ENCODE measurements at regions not wholly inside any gene's neighbourhood (a gene's known extent, or its start where the extent isn't known, plus 50 kb on each side); places are given as distances from the start of the nearest gene placed in this dataset.

DNA sequence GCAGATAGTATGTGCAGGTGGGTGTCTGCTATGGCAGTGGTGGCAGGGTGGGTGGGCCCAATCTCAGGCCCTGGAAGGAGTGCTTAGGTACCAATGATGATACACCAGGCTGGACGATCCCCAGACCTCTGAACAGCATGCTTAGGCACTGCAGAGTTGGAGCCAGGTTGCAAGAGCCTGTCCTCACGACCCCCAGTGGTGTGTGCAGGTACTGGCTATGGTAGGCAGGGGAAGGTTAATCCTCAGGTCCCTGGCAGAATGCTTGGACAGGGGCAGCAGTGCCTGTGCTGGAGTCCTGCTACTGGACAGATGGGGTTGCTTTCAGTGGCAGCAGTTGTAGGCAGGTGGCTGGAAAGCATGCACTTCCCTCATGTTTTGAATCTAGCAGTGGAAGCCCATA, 100.5 kb upstream of the NEK7 start:
- H3K27me3 Mint-ChIP-seq = peaks cover 9% of the 10 kb centered on the region
- no peak overlapping the region for H3K4me3 Mint-ChIP-seq
- ChIA-PET CTCF (no interaction called here), POLR2A (no interaction called here)
- peaks cover 31% of the 10 kb centered on the region for H3K4me1 Mint-ChIP-seq
- peaks cover 9% of the 10 kb centered on the region for H3K36me3 Mint-ChIP-seq (ENCODE audit: low read depth)
- H3K27ac Mint-ChIP-seq = no peak overlapping the region
- H3K9me3 Mint-ChIP-seq = peaks cover 7% of the 10 kb centered on the region
- DNase-seq = no peak

DNA sequence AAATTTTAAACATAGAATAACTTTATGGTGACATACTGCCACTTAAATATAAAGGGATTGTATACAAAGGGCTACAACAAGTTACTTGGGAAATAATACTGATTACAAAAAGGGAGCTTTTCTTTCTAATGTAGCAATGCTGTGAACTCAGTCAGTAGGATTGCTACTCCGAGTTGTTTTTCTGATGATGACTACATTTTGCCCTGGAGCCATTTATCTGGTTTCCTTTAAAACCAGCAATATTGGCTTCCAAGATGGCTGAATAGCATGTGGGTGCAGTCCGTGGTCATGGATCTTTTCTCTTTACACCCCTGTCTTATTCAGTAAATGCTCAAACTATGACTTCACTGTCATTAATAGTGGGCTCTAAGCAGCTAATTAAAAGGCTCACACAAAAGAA, 92.6 kb upstream of the NEK7 start:
- DNase-seq = no peak
- peaks cover 8% of the 10 kb centered on the region for H3K27me3 Mint-ChIP-seq
- H3K9me3 Mint-ChIP-seq = no peaks in the 10 kb centered on the region
- H3K4me3 Mint-ChIP-seq = no peak overlapping the region
- H3K27ac Mint-ChIP-seq = no peak overlapping the region
- no peaks in the 10 kb centered on the region for H3K4me1 Mint-ChIP-seq
- POLR2A ChIA-PET = no interaction called here
- CTCF ChIA-PET = interaction anchor here (1.3 kb wide), 1 partner anchor 10 kb away, joined by 3 read pairs; no protein-coding TSS in a partner anchor
- H3K36me3 Mint-ChIP-seq (ENCODE audit: low read depth) = no peaks in the 10 kb centered on the region

DNA sequence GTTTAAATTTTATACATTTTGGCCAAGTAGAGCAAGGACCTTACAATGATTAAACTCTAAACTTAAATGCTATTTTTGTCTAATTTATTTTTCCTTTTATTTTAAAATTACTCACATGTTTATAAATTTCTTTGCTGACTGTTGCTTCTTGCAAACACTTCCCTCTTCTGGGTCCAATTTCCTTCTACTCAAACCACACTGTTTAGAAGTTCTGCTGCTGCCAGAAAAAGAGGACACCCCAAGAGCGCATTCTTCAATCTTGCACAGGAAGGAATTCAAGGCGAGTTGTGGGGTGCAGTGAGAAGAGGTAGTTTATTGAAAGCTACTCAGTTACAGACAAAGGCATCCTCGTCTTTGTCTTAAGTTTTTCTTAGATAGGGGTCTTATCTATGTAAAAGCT, 88.5 kb upstream of the NEK7 start:
- peaks cover 28% of the 10 kb centered on the region for H3K27me3 Mint-ChIP-seq
- ChIA-PET POLR2A (no interaction called here), CTCF (no interaction called here)
- H3K4me3 Mint-ChIP-seq = no peak overlapping the region
- H3K27ac Mint-ChIP-seq = no peak overlapping the region
- H3K36me3 Mint-ChIP-seq (ENCODE audit: low read depth) = no peaks in the 10 kb centered on the region
- DNase-seq = no peak
- no peaks in the 10 kb centered on the region for H3K9me3 Mint-ChIP-seq
- H3K4me1 Mint-ChIP-seq = no peaks in the 10 kb centered on the region

- no peaks in the 10 kb centered on the region for H3K9me3 Mint-ChIP-seq
Measured at GRCh38 chr1:198072177-198072576, 84.6 kb upstream of the NEK7 start.

DNA sequence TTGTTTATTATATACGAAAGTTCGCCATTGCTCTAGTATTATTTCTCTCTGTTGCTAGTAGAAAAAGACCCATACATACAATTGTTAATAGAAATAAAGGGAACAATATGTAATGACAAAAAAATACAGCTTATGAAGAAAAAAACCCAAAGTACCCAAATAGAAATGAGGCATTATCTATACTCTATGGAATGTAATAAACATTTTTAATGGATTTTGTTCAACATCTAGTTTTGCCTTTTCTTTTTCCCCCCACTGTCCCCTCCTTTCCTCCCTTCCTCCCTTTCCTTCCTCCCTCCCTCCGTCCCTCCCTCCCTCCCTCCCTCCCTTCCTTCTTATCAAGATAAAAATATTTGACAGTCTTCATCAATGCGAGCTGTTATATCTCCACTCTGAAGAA, 81.5 kb upstream of the NEK7 start:
- Mint-ChIP-seq H3K27ac (no peak overlapping the region), H3K27me3 (peaks cover 21% of the 10 kb centered on the region), H3K4me1 (no peaks in the 10 kb centered on the region), H3K4me3 (no peak overlapping the region), H3K9me3 (peaks cover 8% of the 10 kb centered on the region), H3K36me3 (ENCODE audit: low read depth) (no peaks in the 10 kb centered on the region)
- ChIA-PET POLR2A (no interaction called here), CTCF (interaction anchor here (0.7 to 1.2 kb wide), 2 partner anchors 22 to 501 kb away, joined by 3 read pairs; no protein-coding TSS in a partner anchor)
- no peak for DNase-seq

More at GRCh38 chr1:198072177-198072576, 84.6 kb upstream of the NEK7 start:
- Mint-ChIP-seq H3K36me3 (ENCODE audit: low read depth) (no peaks in the 10 kb centered on the region), H3K4me3 (no peak overlapping the region), H3K27me3 (peaks cover 28% of the 10 kb centered on the region), H3K27ac (no peak overlapping the region), H3K4me1 (no peaks in the 10 kb centered on the region)
- POLR2A ChIA-PET = no interaction called here
- DNase-seq = no peak
- CTCF ChIA-PET = interaction anchor here (1.3 kb wide), 1 partner anchor 14 kb away, joined by 3 read pairs; no protein-coding TSS in a partner anchor

DNA sequence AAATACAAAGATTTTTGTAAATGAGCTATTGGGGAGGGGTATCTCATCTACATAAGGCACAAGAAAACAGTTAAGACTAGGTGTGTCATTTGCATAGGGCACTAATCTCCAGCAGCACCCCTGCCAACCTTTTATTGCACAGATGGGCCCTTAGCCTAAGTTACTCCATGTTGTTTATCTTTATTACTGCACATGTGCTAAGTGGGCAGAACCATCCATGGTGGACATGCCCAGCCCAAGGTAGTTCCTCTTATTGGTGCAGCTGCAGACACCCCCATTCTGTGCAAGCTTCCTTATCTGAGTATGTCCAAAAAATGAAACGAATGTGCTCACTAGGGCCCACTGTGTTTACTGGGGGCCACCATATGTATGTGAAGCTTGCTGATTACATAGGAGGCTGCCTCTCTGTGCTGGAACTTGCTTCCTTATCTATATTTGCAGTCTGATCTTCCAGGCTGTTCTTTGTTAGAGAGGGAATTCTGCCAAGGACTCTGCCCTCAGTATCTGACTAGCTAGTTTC, 77.3 kb upstream of the NEK7 start:
- POLR2A ChIA-PET = no interaction called here
- DNase-seq = no peak
- Mint-ChIP-seq H3K27ac (no peak overlapping the region), H3K36me3 (ENCODE audit: low read depth) (no peaks in the 10 kb centered on the region), H3K4me1 (no peaks in the 10 kb centered on the region), H3K27me3 (peaks cover 7% of the 10 kb centered on the region), H3K4me3 (no peak overlapping the region), H3K9me3 (peaks cover 8% of the 10 kb centered on the region)
- CTCF ChIA-PET = no interaction called here

- H3K9me3 Mint-ChIP-seq = peaks cover 8% of the 10 kb centered on the region
- H3K36me3 Mint-ChIP-seq (ENCODE audit: low read depth) = no peaks in the 10 kb centered on the region
- POLR2A ChIA-PET = no interaction called here
- H3K27me3 Mint-ChIP-seq = peaks cover 3% of the 10 kb centered on the region
- DNase-seq = no peak
- H3K4me1 Mint-ChIP-seq = no peaks in the 10 kb centered on the region
- no peak overlapping the region for H3K27ac Mint-ChIP-seq
- H3K4me3 Mint-ChIP-seq = no peak overlapping the region
- CTCF ChIA-PET = no interaction called here
Measured at GRCh38 chr1:198082576-198082975, 74.2 kb upstream of the NEK7 start.

DNA sequence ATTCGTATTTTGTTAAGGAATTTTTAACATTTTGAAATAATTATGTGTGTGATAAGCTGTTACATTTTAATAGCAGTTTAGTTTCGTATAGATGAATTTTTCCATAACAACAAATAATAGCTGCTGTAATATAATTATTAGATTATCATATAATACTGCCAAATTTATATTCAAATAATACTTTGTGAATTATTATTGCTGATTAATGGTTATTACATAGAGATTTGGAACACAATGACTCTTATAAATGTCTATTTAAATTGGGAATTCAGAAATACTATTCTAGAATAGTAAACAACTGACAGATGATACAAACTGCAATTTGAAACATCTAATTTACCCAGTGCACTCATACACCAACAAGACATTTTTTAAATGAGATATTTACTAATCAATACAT, 73.2 kb upstream of the NEK7 start:
- Mint-ChIP-seq H3K27me3 (peaks cover 3% of the 10 kb centered on the region), H3K27ac (no peak overlapping the region), H3K4me1 (peaks cover 3% of the 10 kb centered on the region), H3K36me3 (ENCODE audit: low read depth) (no peaks in the 10 kb centered on the region), H3K4me3 (no peak overlapping the region), H3K9me3 (peaks cover 6% of the 10 kb centered on the region)
- DNase-seq = no peak
- ChIA-PET POLR2A (no interaction called here), CTCF (no interaction called here)

GRCh38 chr1:198084241-198084908, 72.4 kb upstream of the NEK7 start:
- DNase-seq = no peak
- peaks cover 5% of the 10 kb centered on the region for H3K4me1 Mint-ChIP-seq
- H3K27ac Mint-ChIP-seq = no peak overlapping the region
- no peak overlapping the region for H3K4me3 Mint-ChIP-seq
- H3K27me3 Mint-ChIP-seq = peaks cover 3% of the 10 kb centered on the region
- no peaks in the 10 kb centered on the region for H3K36me3 Mint-ChIP-seq (ENCODE audit: low read depth)
- H3K9me3 Mint-ChIP-seq = peaks cover 5% of the 10 kb centered on the region
- CTCF ChIA-PET = no interaction called here
- POLR2A ChIA-PET = no interaction called here

GRCh38 chr1:198086051-198086745, 70.6 kb upstream of the NEK7 start:
- no peak overlapping the region for H3K4me3 Mint-ChIP-seq
- POLR2A ChIA-PET = no interaction called here

DNA sequence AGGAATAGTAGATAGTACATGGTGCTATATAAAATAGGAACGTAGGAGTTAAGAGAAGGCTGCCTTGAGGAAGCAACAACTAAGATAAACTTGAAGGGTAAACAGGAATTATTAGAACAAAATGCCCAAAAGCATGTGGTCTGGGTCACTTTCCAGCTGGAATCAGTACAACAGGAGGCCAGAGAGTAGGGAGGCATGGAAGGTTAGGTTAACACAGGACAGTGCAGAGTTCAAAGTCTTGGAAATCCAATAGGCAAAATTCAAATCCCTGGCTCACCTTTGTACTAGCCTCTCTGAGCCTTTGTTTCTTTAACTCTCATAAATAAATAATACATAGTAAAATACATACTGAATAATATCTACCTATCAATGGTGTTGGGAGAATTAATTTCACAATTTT, 69.0 kb upstream of the NEK7 start:
- no peaks in the 10 kb centered on the region for H3K36me3 Mint-ChIP-seq (ENCODE audit: low read depth)
- no peaks in the 10 kb centered on the region for H3K9me3 Mint-ChIP-seq
- DNase-seq = no peak
- CTCF ChIA-PET = no interaction called here
- no peak overlapping the region for H3K4me3 Mint-ChIP-seq
- POLR2A ChIA-PET = no interaction called here
- H3K27ac Mint-ChIP-seq = no peak overlapping the region
- peaks cover 5% of the 10 kb centered on the region for H3K4me1 Mint-ChIP-seq
- no peaks in the 10 kb centered on the region for H3K27me3 Mint-ChIP-seq

More at GRCh38 chr1:198086051-198086745, 70.6 kb upstream of the NEK7 start:
- DNase-seq = no peak
- CTCF ChIA-PET = interaction anchor here (1.3 kb wide), 1 partner anchor 16 kb away, joined by 4 read pairs; no protein-coding TSS in a partner anchor
- no peak overlapping the region for H3K27ac Mint-ChIP-seq
- H3K9me3 Mint-ChIP-seq = no peaks in the 10 kb centered on the region
- peaks cover 5% of the 10 kb centered on the region for H3K4me1 Mint-ChIP-seq
- no peaks in the 10 kb centered on the region for H3K36me3 Mint-ChIP-seq (ENCODE audit: low read depth)
- H3K27me3 Mint-ChIP-seq = peaks cover 3% of the 10 kb centered on the region

GRCh38 chr1:198088360-198089071, 68.3 kb upstream of the NEK7 start:
- ChIA-PET POLR2A (no interaction called here), CTCF (interaction anchor here (0.6 kb wide), 1 partner anchor 26 kb away, joined by 3 read pairs; no protein-coding TSS in a partner anchor)
- Mint-ChIP-seq H3K27ac (no peak overlapping the region), H3K27me3 (no peaks in the 10 kb centered on the region), H3K4me1 (peaks cover 5% of the 10 kb centered on the region), H3K9me3 (no peaks in the 10 kb centered on the region), H3K36me3 (ENCODE audit: low read depth) (no peaks in the 10 kb centered on the region), H3K4me3 (no peak overlapping the region)
- peak; percentile 29 for DNase-seq

DNA sequence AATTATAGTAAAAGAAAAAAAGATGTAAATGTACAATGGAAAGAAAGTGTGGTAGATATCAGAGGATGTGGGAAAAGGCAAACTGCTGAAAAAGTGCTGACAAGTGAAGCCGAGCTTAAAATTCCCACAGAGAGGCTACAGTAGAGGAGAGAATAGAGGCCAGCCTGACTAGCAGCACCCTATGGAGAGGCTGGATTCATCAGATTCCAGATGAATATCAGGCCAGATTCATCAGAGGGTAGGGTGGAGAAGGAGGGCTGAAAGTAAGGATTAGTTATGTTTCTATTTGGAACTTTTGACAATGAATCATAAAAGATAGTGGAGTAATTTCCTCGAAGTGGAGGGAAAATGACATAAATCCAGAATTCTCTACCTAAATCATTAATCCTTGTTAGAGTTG, 60.4 kb upstream of the NEK7 start:
- DNase-seq = no peak
- no peak overlapping the region for H3K4me3 Mint-ChIP-seq
- ChIA-PET CTCF (interaction anchor here (0.6 kb wide), 1 partner anchor 84 kb away, joined by 5 read pairs; no protein-coding TSS in a partner anchor), POLR2A (no interaction called here)
- no peaks in the 10 kb centered on the region for H3K9me3 Mint-ChIP-seq
- H3K27me3 Mint-ChIP-seq = no peaks in the 10 kb centered on the region
- no peaks in the 10 kb centered on the region for H3K36me3 Mint-ChIP-seq (ENCODE audit: low read depth)
- H3K27ac Mint-ChIP-seq = peak overlapping the region; percentile 33
- peaks cover 1% of the 10 kb centered on the region for H3K4me1 Mint-ChIP-seq

Data from activated CD4-positive, alpha-beta T cell treated with anti-CD3 and anti-CD28 coated beads, Interleukin-2, amount 10 ng/mL, durations not matched to agents 7 days and 5 days (primary cell).